CD4-positive, alpha-beta T cell (primary cell): ENCODE measurements at regions not wholly inside any gene's neighbourhood (a gene's known extent, or its start where the extent isn't known, plus 50 kb on each side); places are given as distances from the start of the nearest gene placed in this dataset.
"Not testable (repeated sequence)": the region's sequence is repeated elsewhere in the genome, so short reads cannot be mapped to it uniquely, and the experiment has no call there.

Experiments
- ATAC-seq: fragments of 200-7000 bp; cut with Tn5 transposase; one replicate; pipeline ENCODE4 v1.10.0; 2022; ENCODE audit warnings: mild to moderate bottlenecking; ENCODE audit not compliant: poor library complexity
- CTCF ChIA-PET: fragments of 350-600 bp; sonication (Branson Sonifier 250); formaldehyde crosslinking; loops from one replicate; lab custom pipeline; 2021; ENCODE audit warnings: antibody characterized with exemption, inconsistent platforms; lab: Charles Lee
- POLR2A ChIA-PET: fragments of 350-600 bp; sonication (Branson Sonifier 250); formaldehyde crosslinking; loops from one replicate; lab custom pipeline; 2021; ENCODE audit warnings: antibody characterized with exemption, inconsistent platforms; lab: Charles Lee
- DNase-seq, 14 experiments: peaks; one replicate each; pipeline ENCODE4 v3.0.0-alpha.2; 2013 to 2020; ENCODE audit warnings: mixed read lengths in 2 of 14
- H3K27ac ChIP-seq, 2 donors: one replicate each; pipeline versions ENCODE4 v1.5.1 to v1.7.0; 2013; ENCODE audit warnings: low read length in 2 of 2, low read depth in 1 of 2, mild to moderate bottlenecking in 1 of 2
- H3K27me3 ChIP-seq, 2 experiments: 1 replicate in 1 of 2; 2 replicates in 1 of 2; pipeline versions ENCODE4 v1.6.1 to v1.7.0; 2013; ENCODE audit warnings: low read length in 2 of 2, control low read depth in 1 of 2, mild to moderate bottlenecking in 1 of 2, moderate library complexity in 1 of 2; ENCODE audit not compliant: insufficient read depth in 2 of 2, control insufficient read depth in 1 of 2
- H3K36me3 ChIP-seq: one replicate; pipeline ENCODE4 v1.6.1; 2013; ENCODE audit warnings: low read length, control low read depth; ENCODE audit not compliant: insufficient read depth
- H3K4me1 ChIP-seq: one replicate; pipeline ENCODE4 v1.6.1; 2013; ENCODE audit warnings: low read length, control low read depth; ENCODE audit not compliant: insufficient read depth
- H3K4me3 ChIP-seq: one replicate; pipeline ENCODE4 v1.5.1; 2013; ENCODE audit warnings: mild to moderate bottlenecking, low read length, moderate library complexity
- H3K9me3 ChIP-seq, 2 experiments: 1 replicate in 1 of 2; 2 replicates in 1 of 2; pipeline versions ENCODE4 v1.6.1 to v1.7.0; 2013; ENCODE audit warnings: low read length in 2 of 2, mild to moderate bottlenecking in 2 of 2, control low read depth in 1 of 2, moderate library complexity in 1 of 2; ENCODE audit not compliant: control insufficient read depth in 1 of 2, insufficient read depth in 1 of 2
- H3K27ac Mint-ChIP-seq: one replicate; pipeline ENCODE4 v1.8.0; 2020; ENCODE audit warnings: mixed read lengths
- H3K27me3 Mint-ChIP-seq: one replicate; pipeline ENCODE4 v1.8.0; 2021; ENCODE audit warnings: mixed read lengths
- H3K36me3 Mint-ChIP-seq: one replicate; pipeline ENCODE4 v1.8.0; 2021; ENCODE audit warnings: low read depth, mixed read lengths
- H3K4me1 Mint-ChIP-seq: one replicate; pipeline ENCODE4 v1.8.0; 2021; ENCODE audit warnings: low read depth, mixed read lengths
- H3K4me3 Mint-ChIP-seq: one replicate; pipeline ENCODE4 v1.8.0; 2020; ENCODE audit warnings: mild to moderate bottlenecking, mixed read lengths
- H3K9me3 Mint-ChIP-seq: one replicate; pipeline ENCODE4 v1.8.0; 2020; ENCODE audit warnings: mixed read lengths
- intact Hi-C, 2 experiments: fragments of 100-400 bp; cut with DNase I in 1 of 2; cut with micrococcal nuclease in 1 of 2; formaldehyde crosslinking; loops; one replicate each; pipeline versions ENCODE4 v1.15.1 to v1.9.0; 2023 to 2025; cut with DNase I, micrococcal nuclease
- TF ChIP-seq, protein P1 (sequence below): fragments of 200-600 bp; IDR thresholded peaks from one replicate; pipeline ENCODE4 v1.8.0; 2022; ENCODE audit warnings: antibody characterized with exemption, mild to moderate bottlenecking

DNA sequence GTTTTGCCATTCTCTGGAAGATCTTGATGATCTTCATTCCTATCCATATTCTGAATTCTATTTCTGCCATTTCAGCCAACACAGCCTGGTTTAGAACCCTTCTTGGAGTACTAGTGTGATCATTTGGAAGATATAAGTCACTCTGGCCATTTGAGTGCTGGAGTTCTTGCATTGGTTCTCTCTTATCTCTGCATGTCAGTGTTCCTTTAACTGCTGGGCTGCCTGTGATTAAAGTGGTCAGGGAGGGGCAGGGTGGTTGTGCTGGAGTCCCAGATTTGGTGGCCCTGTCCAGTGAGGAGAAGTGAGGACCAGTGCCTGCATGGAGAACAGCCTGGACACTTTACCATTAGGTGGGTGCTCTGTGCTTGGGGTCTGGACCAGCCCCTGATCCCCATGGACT, 173.0 kb downstream of the SOD2 start:
- TF ChIP-seq, protein P1, sequence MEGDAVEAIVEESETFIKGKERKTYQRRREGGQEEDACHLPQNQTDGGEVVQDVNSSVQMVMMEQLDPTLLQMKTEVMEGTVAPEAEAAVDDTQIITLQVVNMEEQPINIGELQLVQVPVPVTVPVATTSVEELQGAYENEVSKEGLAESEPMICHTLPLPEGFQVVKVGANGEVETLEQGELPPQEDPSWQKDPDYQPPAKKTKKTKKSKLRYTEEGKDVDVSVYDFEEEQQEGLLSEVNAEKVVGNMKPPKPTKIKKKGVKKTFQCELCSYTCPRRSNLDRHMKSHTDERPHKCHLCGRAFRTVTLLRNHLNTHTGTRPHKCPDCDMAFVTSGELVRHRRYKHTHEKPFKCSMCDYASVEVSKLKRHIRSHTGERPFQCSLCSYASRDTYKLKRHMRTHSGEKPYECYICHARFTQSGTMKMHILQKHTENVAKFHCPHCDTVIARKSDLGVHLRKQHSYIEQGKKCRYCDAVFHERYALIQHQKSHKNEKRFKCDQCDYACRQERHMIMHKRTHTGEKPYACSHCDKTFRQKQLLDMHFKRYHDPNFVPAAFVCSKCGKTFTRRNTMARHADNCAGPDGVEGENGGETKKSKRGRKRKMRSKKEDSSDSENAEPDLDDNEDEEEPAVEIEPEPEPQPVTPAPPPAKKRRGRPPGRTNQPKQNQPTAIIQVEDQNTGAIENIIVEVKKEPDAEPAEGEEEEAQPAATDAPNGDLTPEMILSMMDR: no peak
- Mint-ChIP-seq H3K4me1 (no peaks in the 10 kb centered on the region), H3K27me3 (peaks cover 42% of the 10 kb centered on the region), H3K27ac (no peak overlapping the region), H3K9me3 (peaks cover 23% of the 10 kb centered on the region), H3K4me3 (no peak overlapping the region), H3K36me3 (no peaks in the 10 kb centered on the region)
- no peak for ATAC-seq
- Histone ChIP-seq H3K36me3 (no peaks in the 10 kb centered on the region), H3K27me3 (peaks cover 12 to 16% of the 10 kb centered on the region in 2 experiments), H3K4me3 (no peak overlapping the region), H3K27ac (no peak overlapping the region), H3K9me3 (peaks cover 0 to 14% of the 10 kb centered on the region in 2 experiments), H3K4me1 (no peaks in the 10 kb centered on the region)
- CTCF ChIA-PET: no interaction called here
- POLR2A ChIA-PET: no interaction called here
- no peak for DNase-seq
- intact Hi-C loops: no loop called here

DNA sequence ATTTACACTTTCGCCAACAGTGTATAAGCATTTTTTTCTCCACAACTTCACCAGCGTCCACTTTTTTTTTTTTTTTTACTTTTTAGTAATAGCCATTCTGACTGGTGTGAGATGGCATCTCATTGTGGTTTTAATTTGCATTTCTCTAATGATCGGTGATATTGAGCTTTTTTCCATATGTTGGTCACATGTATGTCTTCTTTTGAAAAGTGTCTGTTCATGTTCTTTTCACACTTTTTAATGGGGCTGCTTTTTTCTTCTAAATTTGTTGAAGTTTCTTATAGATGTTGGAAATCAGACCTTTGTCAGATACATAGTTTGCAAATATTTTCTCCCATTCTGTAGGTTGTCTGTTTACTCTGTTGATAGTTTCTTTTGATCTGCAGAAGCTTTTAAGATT, 177.2 kb downstream of the SOD2 start:
- DNase-seq, CTCF ChIA-PET, H3K9me3 ChIP-seq, H3K27ac ChIP-seq, intact Hi-C loops, H3K4me3 Mint-ChIP-seq, H3K36me3 ChIP-seq, H3K27ac Mint-ChIP-seq, H3K36me3 Mint-ChIP-seq, POLR2A ChIA-PET, H3K27me3 ChIP-seq, H3K4me3 ChIP-seq, H3K4me1 ChIP-seq, H3K4me1 Mint-ChIP-seq, ATAC-seq: not testable (repeated sequence)
- Mint-ChIP-seq H3K9me3 (peaks cover 23% of the 10 kb centered on the region), H3K27me3 (peaks cover 32% of the 10 kb centered on the region)

DNA sequence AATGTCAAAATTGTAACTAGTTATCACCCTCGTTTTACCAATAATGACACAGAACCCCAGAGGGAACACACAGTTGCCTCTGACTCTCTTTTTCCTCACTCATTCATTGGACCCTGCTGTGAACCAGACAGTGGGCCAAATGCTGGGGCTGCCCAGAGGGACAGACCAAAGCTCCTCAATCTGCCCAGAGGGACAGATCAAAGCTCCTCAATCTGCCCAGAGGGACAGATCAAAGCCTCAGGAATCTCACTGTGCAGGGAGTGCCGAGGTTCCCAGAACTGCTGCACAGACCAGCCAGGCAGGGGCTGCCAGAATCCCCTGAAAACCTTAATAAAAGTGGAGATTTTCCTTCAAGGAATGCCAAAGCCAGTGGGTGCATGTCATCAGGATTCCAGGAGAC, 179.1 kb downstream of the SOD2 start:
- CTCF ChIA-PET: no interaction called here
- Histone ChIP-seq H3K27me3 (peaks cover 0 to 3% of the 10 kb centered on the region in 2 experiments), H3K9me3 (peaks cover 0 to 3% of the 10 kb centered on the region in 2 experiments), H3K36me3 (no peaks in the 10 kb centered on the region), H3K27ac (no peak overlapping the region), H3K4me1 (no peaks in the 10 kb centered on the region), H3K4me3 (no peak overlapping the region)
- intact Hi-C loops: no loop called here
- ATAC-seq: no peak
- DNase-seq: no peak
- peaks cover 19% of the 10 kb centered on the region for H3K9me3 Mint-ChIP-seq
- H3K4me3 Mint-ChIP-seq: no peak overlapping the region
- TF ChIP-seq, protein P1: no peak
- H3K27ac Mint-ChIP-seq: no peak overlapping the region
- no peaks in the 10 kb centered on the region for H3K36me3 Mint-ChIP-seq
- H3K27me3 Mint-ChIP-seq: peaks cover 27% of the 10 kb centered on the region
- H3K4me1 Mint-ChIP-seq: no peaks in the 10 kb centered on the region
- POLR2A ChIA-PET: no interaction called here

- DNase-seq: no peak
- intact Hi-C loops: no loop called here
- Mint-ChIP-seq H3K27me3 (peaks cover 20% of the 10 kb centered on the region), H3K27ac (no peak overlapping the region), H3K4me1 (no peaks in the 10 kb centered on the region), H3K9me3 (peaks cover 16% of the 10 kb centered on the region), H3K36me3 (no peaks in the 10 kb centered on the region), H3K4me3 (no peak overlapping the region)
- Histone ChIP-seq H3K36me3 (no peaks in the 10 kb centered on the region), H3K4me3 (no peak overlapping the region), H3K27me3 (peaks cover 0 to 3% of the 10 kb centered on the region in 2 experiments), H3K4me1 (no peaks in the 10 kb centered on the region), H3K27ac (no peak overlapping the region), H3K9me3 (peaks cover 0 to 3% of the 10 kb centered on the region in 2 experiments)
- ChIA-PET CTCF (no interaction called here), POLR2A (no interaction called here)
- ATAC-seq: no peak
- TF ChIP-seq, protein P1: no peak
Observed at GRCh38 chr6:159513074-159513720, 179.8 kb downstream of the SOD2 start.
